GM06990 (cell line): ENCODE measurements at regions not wholly inside any gene's neighbourhood (a gene's known extent, or its start where the extent isn't known, plus 50 kb on each side); places are given as distances from the start of the nearest gene placed in this dataset.

Source experiments
- DNase-seq: peaks from one replicate; pipeline ENCODE4 v3.0.0-alpha.2; 2011; ENCODE audit not compliant: insufficient read length; ENCODE audit errors: extremely low read depth
- H3K27me3 ChIP-seq: replicated peaks from 2 replicates; pipeline ENCODE4 v1.6.0; 2011; ENCODE audit warnings: low read length; ENCODE audit not compliant: control insufficient read depth, insufficient read depth
- H3K36me3 ChIP-seq: 2 replicates; pipeline ENCODE4 v1.5.1; 2011; ENCODE audit warnings: low read length; ENCODE audit not compliant: control insufficient read depth, insufficient read depth
- H3K4me3 ChIP-seq: replicated peaks from 2 replicates; pipeline ENCODE4 v1.5.1; 2011; ENCODE audit warnings: low read depth, mild to moderate bottlenecking, control low read depth, low read length
- CTCF ChIP-seq: IDR thresholded peaks from 2 replicates; pipeline ENCODE4 v1.5.1; 2011; ENCODE audit warnings: low read length, control low read depth, mild to moderate bottlenecking, inconsistent platforms; ENCODE audit not compliant: insufficient read depth, poor library complexity, severe bottlenecking

- DNase-seq, result no peak
- Histone ChIP-seq H3K4me3 (no peak overlapping the region), H3K27me3 (no peaks in the 10 kb centered on the region), H3K36me3 (no peaks in the 10 kb centered on the region)
- no peak for TF ChIP-seq CTCF
Measured at GRCh38 chr17:31692027-31692426, 167.0 kb downstream of the COPRS start.

GRCh38 chr17:31691251-31691905, 167.7 kb downstream of the COPRS start:
- DNase-seq, result no peak
- no peak overlapping the region for H3K4me3 ChIP-seq
- TF ChIP-seq CTCF, result no peak
- no peaks in the 10 kb centered on the region; the same call in 1 of the 2 replicates for H3K27me3 ChIP-seq
- no peaks in the 10 kb centered on the region for H3K36me3 ChIP-seq

GRCh38 chr17:31690151-31690551, 168.9 kb downstream of the COPRS start:
- H3K27me3 ChIP-seq, result no peaks in the 10 kb centered on the region; the same call in 1 of the 2 replicates
- H3K4me3 ChIP-seq, result no peak overlapping the region
- DNase-seq, result no peak
- H3K36me3 ChIP-seq, result no peaks in the 10 kb centered on the region
- TF ChIP-seq CTCF, result no peak

- Histone ChIP-seq H3K4me3 (no peak overlapping the region), H3K27me3 (no peaks in the 10 kb centered on the region; the same call in 1 of the 2 replicates), H3K36me3 (no peaks in the 10 kb centered on the region)
- no peak for TF ChIP-seq CTCF
- no peak for DNase-seq
Measured at GRCh38 chr17:31688701-31689100, 170.3 kb downstream of the COPRS start.

GRCh38 chr17:31687505-31688126, 171.4 kb downstream of the COPRS start:
- Histone ChIP-seq H3K4me3 (no peak overlapping the region), H3K27me3 (no peaks in the 10 kb centered on the region; the same call in 1 of the 2 replicates), H3K36me3 (no peaks in the 10 kb centered on the region)
- no peak for TF ChIP-seq CTCF
- DNase-seq, result no peak
